Suppressor macrophage (primary cell): ENCODE measurements at regions not wholly inside any gene's neighbourhood (a gene's known extent, or its start where the extent isn't known, plus 50 kb on each side); places are given as distances from the start of the nearest gene placed in this dataset.

Source experiments
- DNase-seq, 4 experiments: peaks; one replicate each; pipeline ENCODE4 v3.0.0-alpha.2; 2020 to 2022

GRCh38 chr18:51734576-51734975 is 537.1 kb upstream of the MEX3C start:
- no peak for DNase-seq

DNA sequence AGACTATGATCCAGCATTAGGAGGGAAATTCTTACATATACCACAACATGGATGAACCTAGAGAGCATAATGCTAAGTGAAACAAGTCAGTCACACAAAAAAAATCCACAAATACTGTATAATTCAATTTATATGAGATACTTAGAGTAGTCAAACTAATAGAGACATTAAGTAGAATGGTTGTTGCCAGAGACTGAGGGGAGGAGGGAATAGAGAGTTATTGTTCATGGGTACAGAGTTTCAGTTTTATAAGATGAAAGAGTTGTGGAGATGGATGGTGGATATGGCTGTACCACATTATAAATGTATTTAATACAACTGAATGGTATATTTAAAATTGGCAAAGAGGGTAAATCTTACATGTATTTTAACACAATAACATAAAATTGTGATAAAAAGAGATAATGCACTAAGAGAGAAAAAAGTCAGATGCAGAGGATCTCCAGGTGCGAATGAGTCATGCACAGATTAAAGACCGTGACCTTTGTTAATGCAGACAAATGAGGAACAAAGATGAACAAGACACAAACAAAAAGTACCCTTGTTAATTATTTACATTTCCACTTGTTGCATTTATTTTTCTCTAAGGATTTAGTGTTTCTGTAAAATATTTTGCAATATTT is 541.7 kb upstream of the MEX3C start:
- no peak for DNase-seq

DNA sequence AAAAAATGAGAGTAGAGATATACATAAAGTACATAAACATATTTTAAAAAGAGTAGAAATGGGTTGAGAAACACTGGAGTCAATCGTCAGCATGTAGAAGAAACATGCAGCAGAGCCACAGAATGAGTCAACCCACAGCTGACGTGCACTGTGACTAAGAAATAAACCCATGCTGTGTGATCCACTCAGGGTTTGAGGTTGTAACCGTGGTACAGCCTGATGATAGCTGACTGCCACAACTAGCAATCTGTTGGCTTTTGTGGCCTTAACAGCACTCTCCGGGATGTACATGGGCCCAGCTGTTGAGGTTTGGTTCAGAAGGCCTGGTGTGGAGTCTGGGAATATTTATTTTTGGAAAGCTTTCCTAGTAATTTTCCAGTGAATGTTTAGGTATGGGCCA is 554.4 kb upstream of the MEX3C start:
- DNase-seq, result no peak

DNA sequence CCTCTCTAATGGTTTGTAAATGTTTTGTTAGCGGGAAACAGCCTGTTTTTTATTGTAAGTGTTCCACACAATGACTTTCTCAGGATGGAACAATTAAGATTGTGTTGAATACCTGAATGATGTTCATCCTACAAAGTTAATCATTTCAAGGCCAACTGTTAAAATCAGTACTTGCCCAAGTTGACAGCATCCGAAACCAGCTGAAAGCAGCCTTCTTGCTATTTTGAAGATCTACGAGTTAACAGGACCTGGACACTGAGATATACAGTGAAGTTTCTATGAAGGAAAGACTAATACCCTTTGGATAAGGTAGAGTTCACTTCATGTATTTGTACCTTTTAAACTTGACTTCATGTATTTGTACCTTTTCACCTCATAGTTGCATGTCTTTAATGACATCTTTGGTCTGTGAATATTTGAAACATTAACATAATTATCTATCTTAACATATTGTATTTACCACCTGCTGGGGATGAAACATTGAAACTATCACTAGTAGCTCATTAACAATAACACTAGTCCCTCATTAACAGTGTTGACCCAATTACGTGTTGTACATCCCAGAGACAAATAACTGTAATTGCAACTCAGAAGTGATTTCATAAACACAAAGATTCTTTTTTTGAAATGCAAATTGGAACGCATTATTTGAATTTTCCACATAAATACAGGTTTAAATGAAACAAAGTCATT is 556.0 kb upstream of the MEX3C start:
- no peak for DNase-seq

- DNase-seq, result no peak
These were observed 557.1 kb upstream of the MEX3C start for GRCh38 chr18:51754566-51754965.

DNA sequence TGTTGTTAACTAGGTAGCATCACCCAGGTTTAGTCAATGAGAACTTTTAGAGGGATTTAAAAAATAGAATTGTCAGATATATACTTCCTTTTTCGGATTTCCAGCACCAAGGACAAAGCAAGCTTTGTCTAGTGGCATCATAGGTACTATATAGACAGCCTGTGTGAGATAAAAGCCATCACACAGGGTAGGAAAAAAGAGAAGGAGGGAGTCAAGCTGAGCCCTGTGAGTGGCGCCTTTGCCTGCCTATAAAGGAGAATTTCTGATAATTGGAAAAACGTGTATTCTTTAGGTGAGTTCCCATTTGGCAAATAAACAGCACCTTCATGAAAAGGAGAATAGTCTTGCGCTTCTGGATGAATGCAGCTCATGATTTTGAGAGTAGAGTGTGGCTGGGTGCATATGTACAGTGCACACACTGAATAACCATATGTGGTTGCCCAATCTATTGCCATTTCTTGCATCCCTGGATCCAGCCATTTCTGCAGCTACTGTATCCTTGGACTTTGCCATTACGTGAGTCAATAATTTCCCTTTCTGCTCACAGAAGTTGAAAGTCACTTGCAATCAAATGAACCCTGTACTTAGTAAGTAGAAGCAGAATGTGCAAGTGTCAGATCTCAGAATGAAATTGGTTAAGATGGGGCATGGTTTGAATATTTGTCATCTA is 559.9 kb upstream of the MEX3C start:
- no peak for DNase-seq

DNA sequence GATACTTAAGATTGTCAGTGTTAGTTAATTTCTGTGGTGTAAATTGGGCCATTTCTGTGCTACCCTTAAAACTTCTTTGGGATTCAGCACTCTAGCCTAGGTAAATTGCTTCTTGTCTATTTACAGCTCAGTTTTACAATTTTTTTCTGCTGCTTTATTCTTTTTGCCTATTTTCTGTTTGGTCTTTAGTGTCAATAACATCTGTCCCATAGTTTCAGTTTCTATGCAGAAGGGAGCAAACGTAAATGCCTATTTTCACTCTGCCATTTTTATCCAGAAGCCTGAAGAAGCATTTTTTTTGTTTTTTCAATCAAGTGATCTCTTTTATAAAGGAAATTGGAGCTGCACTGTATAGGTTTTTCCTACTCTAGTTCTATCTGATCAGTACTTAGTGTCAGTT is 564.9 kb upstream of the MEX3C start:
- no peak for DNase-seq

DNA sequence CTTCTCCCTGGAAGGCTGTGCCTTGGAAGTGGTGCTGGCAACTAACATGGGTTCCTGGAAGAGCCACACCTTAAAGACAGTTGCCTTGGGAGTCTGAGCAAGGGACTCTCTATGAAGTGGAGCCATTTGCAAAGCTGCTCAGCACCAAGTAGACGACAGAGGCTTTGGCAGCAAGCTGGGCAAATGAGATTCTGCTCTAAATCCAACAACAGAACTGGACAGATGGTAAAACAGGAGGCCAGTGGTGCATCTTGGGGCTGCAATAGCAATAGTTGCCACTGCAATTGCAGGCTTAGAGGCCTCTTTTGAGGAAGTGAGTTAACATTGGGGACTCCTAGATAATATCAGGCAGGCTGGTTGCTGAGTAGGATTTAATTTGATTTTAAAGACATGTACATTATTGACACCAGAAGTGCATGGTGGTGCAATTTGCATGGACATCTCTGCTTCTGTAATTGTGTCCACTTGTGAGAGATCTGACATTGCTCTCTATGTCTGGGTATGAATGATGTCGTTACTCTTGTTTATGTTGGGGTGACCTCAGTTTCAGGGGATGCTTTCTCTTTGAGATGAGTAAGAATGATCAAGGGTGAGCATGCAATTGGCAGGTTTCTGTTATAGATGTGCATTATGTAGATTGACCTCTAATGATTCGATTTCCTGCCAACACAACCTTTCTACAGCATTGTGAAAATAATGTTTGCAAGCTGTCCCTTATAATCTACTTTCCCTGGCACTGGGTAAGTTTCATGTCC is 568.3 kb upstream of the MEX3C start:
- no peak for DNase-seq

DNA sequence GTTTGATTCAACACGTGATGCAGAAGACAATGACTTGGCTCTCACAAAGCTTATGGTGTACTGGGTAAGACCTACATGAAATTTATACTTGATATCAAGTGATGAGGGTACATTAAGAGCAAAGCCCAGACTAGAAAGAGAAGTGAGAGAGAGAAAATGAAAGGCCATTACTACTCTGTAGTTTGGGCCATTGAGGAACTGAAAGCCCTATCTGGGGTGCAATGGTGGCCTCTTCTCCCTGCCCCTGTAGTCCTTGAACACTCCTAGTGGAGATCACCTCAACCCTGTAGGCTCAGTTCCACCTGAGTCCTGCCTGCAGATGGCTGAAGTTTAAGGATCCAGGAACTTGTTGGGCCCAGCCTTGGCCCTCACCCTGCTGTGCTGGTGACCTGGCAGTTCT is 569.8 kb upstream of the MEX3C start:
- DNase-seq, result no peak

DNA sequence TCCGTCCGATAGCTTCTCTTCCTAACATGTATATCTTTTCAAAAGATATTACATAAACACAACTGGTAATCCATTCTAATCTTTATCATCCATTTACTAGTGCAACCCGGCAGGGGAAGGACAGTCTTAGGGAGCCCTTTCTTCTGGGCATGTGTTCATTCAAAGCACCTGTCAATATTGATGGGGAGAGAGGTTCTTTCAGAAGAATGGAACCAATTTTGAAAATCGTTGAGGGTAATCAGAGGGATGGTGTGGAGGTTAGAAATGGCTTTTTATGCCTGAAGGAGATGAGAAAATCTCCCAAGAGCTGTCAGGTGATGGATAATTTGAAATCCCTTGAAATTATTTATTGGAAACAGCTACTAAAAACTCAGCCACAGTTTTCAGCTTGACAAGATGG is 561.9 kb upstream of the DCC start:
- DNase-seq, result no peak

GRCh38 chr18:51789871-51790270 is 550.1 kb upstream of the DCC start:
- no peak for DNase-seq

- no peak for DNase-seq
These were observed 538.5 kb upstream of the DCC start for GRCh38 chr18:51801514-51801913.

DNA sequence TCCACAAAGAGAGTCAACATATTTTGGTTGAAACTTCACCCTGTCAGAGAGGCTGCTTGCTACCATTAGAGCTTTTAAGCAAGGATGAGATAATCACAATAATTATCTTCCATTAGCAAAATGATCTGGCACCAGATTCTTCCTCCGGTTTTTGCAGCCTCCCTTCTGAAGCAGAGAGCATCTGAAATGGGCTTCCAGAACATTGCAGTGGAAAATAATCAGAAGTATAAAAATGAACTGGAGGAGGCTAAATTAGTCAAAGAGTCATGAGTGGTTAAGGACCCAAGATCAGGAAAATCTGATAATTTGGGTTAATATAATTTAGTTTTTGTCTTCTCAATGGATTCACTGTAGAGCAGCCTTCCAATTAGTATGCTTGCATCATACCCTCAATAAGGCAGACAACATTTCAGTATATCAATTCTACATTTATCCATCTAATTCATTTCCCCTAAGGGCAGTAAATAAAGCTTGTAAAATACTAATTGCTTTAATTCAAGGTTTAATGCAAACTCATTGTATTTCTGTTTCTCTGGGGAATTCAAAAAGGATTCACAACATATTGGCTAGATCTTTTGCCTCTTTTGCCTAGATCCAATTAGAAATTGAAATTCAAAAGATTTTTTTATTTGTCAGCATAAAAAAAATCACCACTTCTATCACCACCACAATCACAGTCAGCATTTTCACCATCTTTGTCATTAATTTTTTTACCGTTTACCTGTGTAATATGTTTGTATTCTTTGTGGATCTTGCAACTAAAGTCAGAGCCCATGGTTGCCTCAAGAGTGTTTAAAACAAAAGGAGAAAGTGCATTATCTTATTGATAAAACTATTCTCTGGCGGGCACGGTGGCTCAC is 537.2 kb upstream of the DCC start:
- no peak for DNase-seq

GRCh38 chr18:51807336-51807735 is 532.7 kb upstream of the DCC start:
- DNase-seq, result no peak

GRCh38 chr18:51811883-51812282 is 528.1 kb upstream of the DCC start:
- DNase-seq, result no peak

- DNase-seq, result no peak
These were observed 526.3 kb upstream of the DCC start for GRCh38 chr18:51813740-51814139.

DNA sequence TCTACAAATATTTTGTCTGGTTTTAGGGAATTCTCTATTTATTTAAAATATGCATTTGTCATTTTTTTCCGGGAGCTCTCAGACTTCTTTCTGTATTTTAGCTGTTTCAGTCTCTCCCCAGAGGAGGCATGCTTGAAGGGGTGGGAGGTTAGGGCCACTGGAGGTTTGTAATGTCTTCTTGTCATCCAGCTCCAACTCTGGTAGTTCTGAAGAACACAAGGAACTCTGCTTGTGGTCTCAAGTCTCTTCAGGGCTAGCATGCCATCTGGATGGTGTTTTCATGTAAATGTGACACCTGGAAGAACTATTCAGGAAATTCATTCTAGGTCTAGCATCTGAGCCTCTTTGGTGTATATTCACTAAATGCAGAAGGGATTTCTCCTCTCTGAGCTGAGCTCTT is 518.4 kb upstream of the DCC start:
- DNase-seq, result no peak

DNA sequence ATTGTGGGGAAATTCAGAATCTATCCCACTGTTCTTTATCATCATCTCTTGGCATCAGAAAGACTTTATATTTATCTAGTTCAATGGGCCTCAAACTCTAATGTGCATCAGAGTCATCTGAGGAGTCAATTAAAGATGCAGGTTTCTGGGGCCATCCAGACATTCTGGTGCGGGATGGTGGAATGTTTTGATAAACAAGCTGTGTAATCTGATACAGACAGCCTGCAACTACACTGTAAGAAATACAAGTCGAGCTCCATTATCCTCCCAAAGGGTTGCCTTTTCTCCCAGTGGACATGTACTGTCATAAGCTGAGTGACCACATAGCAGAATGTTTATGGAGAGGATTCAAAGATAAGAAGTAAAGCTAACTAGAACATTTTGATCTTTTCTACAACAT is 515.3 kb upstream of the DCC start:
- no peak for DNase-seq

- DNase-seq, result no peak
These were observed 506.1 kb upstream of the DCC start for GRCh38 chr18:51833850-51834249.

DNA sequence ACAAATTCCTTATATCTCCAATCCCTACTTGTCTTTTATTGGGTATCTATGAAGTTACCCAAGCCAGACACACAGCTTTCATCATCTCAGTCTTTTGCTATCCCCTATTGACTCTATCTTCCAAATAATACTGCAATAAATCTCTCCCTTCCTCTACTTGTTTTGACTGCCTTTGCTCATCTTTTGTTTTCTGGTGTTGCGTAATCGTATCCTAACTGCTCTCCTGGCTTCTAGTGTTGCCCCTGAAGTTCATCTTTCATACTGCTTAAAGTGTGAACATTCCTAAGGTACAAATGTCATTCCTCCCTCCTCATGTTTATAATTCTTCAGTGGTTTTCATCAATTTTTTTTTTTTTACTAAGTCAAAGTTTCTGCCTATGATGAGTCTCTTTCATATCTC is 491.3 kb upstream of the DCC start:
- no peak for DNase-seq

DNA sequence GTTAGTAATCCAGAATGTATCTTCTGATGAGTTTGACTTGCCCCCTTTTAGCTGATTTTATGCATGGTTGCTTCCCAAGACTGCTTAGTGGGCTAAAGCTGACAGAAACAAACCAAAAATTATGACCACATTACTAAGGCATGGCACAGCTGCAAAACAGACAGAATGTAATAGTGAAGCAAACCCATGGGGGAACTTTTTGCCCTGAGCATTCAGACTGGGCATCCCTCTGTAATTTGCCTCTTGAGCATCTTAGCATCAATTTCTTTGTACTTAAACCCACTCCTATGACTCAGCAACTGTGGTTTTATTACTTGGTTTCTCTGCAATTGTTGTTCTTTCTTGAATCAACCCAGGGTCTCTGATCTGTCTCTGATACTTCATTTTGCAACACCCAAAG is 487.3 kb upstream of the DCC start:
- no peak for DNase-seq

DNA sequence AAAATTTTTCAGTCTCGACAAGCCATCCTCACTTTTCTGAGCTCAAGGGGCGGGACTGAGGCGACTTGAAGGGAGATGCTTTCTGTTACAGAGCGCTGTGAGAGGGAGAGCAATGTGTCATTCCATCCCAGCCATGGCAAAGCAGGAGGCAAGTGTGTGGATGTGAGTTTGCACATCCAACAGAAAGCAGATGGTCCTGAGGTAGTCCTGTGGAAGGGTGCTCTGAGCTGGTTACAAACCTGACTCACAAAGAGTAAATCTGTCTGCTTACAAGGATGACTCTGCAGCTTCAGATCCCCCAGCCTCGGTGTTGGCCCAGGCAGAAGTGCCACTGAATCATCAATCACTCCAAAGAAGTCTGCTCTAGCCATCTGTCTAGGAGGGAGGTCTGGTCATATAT is 482.0 kb upstream of the DCC start:
- DNase-seq, result no peak

DNA sequence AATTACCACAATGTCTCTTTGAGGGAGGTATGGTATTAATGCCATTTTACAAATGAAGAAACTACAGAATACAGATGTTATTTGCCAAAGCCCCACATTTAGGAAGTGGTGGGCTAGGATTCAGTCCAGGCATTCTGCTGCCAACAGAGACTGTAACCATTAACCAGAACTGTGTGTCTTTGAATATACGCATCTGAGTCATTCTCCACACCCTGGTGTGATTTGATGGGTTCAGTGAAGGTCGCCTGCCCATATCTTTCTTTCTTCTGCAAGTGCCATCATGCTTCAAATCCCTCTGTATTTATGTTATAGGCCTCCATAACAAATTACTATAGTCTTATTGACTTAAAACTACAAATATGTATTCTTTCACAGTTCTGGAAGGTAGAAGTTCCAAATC is 479.0 kb upstream of the DCC start:
- DNase-seq, result no peak
